GM19240 (cell line): ENCODE measurements at regions not wholly inside any gene's neighbourhood (a gene's known extent, or its start where the extent isn't known, plus 50 kb on each side); places are given as distances from the start of the nearest gene placed in this dataset.

Experiments
- DNase-seq: peaks from one replicate; pipeline ENCODE4 v3.0.0; 2011; ENCODE audit warnings: low spot score; ENCODE audit not compliant: insufficient read length

GRCh38 chr16:86969716-86970115, 347.5 kb downstream of the C16orf95 start:
- DNase-seq, result no peak

GRCh38 chr16:86970279-86970678, 346.9 kb downstream of the C16orf95 start:
- no peak for DNase-seq

- no peak for DNase-seq
Measured at GRCh38 chr16:86970726-86971125, 346.5 kb downstream of the C16orf95 start.

DNA sequence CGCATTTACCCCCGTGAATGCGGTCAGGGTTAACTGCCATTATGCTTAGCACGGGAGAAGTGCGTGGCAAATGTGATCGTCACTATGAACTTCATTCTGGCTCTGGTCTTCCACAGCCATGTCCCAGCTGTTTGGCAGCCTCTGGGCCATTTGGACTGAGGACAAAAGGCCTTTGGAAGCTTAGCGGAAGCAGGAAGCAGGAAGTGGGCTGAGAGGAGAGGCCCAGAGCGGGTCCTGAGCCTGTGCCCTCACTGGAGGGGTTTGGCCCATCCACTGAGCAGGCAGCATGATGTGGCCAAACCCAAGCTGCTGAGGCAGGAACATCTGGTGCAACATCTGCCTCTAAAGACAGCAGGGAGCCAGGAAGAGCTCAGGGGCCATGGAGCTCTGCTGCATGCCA, 345.9 kb downstream of the C16orf95 start:
- DNase-seq, result no peak

GRCh38 chr16:86974120-86974519, 343.1 kb downstream of the C16orf95 start:
- no peak for DNase-seq

- no peak for DNase-seq
Measured at GRCh38 chr16:86975445-86975844, 341.7 kb downstream of the C16orf95 start.

DNA sequence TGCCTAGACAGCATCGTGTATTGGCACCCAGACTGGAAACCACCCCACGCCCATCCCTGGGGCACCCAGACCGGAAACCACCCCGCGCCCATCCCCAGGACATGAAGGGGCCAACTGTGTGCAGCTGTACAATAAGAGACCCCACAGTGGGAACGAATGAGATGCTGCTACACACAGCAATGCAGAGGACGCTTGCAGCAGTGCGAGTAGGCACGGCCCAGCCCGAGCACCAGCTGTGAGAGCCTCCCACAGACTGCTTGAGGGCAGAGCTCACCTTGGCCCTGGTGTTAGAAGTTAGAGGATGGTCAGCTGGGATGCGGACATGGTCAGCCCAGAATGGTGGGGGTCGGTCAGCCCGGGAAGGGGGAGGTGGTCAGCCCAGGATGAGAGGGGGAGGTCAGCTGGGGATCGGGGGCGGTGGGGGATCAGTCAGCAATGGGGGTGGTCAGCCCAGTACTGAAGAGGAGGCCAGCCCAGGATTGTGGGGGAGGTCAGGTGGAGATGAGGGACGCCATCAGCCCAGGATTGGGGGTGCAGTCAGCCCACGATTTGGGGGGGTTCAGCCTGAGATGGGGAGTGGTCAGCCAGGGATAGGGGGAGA, 340.0 kb downstream of the C16orf95 start:
- DNase-seq, result no peak

DNA sequence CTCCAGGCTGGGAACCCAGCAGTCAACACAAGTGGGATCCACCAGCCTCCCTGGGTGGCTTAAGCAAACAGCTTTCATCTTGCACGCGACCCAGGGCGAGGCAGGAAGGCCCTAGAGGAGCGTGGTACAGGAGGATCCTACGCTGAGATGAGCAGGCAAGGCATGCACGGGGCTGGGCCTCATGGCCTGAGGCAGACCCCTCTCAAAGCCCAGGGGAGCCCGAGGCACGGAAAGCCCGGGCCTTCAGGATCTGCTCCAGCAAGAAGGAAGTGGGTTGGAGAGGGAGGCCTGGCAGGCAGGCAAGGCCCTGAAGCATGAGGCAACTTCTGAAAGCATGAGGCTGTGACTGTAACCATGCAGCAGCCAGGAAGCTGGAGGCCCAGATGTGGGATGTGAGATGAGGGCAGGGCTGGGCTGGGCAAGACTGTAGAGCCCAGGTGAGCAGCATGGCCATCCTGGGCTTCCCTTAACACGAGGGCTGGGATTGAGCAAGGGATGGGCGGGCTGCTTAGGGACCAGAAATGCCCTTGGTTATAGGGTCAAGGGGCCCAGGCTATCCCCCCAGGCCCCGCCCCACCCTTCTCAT, 338.7 kb downstream of the C16orf95 start:
- DNase-seq, result no peak

DNA sequence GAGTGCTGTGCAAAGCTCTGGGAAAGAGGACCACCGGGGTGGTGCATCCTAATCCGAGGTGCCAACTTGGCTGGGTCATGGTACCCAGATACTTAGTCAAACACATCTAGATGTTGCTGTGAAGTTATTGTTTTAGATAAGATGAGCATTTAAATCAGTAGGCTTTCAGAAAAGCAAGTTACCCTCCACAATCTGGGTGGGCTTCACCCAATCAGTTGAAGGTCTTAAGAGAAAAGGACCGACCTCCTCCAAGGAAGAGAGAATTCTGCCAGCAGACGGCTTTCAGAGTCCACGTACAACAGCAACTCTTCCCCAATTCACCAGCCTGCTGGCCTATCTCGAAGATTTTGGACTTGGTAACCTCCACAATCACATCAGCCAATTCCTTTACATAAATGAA, 338.1 kb downstream of the C16orf95 start:
- DNase-seq, result no peak

GRCh38 chr16:86979984-86980553, 337.1 kb downstream of the C16orf95 start:
- no peak for DNase-seq

- DNase-seq, result no peak
Measured at GRCh38 chr16:86980644-86981043, 336.5 kb downstream of the C16orf95 start.

GRCh38 chr16:86982347-86982596, 334.9 kb downstream of the C16orf95 start:
- no peak for DNase-seq

- no peak for DNase-seq
Measured at GRCh38 chr16:86982912-86983311, 334.3 kb downstream of the C16orf95 start.

DNA sequence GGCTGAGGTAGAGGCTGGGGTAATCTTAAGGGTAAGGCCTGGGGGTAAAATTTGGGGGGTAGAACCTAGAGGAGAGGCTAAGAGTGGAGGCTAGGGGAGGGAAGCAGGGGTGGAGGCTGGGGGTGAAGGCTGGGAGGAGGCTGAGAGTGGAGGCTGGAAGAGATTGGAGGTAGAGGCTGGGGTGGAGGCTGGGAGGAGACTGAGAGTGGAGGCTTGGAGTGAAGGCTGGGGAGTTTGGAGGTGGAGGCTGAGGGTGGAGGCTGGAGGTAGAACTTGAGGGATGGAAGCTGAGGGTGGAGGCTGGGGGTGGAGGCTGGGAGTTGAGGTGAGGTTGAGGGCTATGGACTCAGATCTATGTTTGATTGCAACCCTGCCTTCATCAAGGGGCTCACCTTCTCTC, 333.6 kb downstream of the C16orf95 start:
- DNase-seq, result no peak

- DNase-seq, result no peak
Measured at GRCh38 chr16:86984343-86984742, 332.8 kb downstream of the C16orf95 start.

DNA sequence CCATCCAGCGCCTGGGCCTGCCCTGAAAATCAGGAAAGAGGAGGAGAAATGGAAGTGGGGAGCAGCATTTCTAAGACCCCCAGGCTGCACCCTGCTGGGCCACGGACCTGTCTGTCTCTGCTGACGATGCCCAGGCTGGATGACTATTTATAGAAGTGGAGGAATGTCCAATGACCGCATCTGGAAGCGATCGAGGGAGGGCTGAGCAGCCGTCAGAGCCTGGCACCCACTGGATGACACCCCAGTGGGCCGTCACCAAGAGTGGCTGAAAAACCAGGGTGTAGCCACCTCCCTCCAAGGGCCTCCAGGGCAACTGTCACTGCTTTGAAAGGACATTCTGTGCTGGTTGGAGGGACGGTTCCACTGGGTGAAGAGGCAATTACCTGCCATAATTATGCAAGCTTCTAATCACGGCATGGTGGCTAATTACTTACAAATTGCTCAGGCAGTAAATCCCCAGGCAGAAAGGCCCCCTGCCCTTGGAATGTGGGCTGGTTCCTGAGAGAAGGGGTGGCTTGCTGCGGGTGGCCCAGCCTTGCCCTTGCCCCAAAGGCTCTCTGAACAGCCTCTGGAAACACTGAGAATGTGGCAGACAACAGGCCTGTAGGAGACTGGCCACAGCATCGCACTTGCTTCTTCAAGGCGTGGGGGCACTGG, 332.1 kb downstream of the C16orf95 start:
- DNase-seq, result no peak

- DNase-seq, result no peak
Measured at GRCh38 chr16:86985648-86986015, 331.6 kb downstream of the C16orf95 start.

DNA sequence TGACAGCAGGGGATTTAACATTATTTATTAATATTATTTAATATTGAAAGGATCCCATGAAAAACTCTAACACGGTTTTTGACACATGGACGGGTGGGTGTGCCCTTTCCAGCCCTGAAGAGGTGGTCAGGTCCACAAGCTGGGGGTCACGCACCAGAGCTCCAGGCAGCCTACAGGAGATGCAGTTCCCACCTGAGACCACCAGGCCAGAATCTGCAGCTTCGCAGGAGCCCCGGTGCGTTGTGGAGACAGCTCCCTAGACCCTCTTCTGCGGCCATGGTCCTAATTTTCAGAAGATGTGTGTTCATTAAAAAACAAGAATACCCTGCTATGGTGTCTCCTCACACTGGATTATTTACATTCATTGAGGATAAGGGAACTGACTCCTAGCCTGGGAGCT, 331.1 kb downstream of the C16orf95 start:
- DNase-seq, result no peak

- no peak for DNase-seq
Measured at GRCh38 chr16:86986809-86987487, 330.2 kb downstream of the C16orf95 start.

DNA sequence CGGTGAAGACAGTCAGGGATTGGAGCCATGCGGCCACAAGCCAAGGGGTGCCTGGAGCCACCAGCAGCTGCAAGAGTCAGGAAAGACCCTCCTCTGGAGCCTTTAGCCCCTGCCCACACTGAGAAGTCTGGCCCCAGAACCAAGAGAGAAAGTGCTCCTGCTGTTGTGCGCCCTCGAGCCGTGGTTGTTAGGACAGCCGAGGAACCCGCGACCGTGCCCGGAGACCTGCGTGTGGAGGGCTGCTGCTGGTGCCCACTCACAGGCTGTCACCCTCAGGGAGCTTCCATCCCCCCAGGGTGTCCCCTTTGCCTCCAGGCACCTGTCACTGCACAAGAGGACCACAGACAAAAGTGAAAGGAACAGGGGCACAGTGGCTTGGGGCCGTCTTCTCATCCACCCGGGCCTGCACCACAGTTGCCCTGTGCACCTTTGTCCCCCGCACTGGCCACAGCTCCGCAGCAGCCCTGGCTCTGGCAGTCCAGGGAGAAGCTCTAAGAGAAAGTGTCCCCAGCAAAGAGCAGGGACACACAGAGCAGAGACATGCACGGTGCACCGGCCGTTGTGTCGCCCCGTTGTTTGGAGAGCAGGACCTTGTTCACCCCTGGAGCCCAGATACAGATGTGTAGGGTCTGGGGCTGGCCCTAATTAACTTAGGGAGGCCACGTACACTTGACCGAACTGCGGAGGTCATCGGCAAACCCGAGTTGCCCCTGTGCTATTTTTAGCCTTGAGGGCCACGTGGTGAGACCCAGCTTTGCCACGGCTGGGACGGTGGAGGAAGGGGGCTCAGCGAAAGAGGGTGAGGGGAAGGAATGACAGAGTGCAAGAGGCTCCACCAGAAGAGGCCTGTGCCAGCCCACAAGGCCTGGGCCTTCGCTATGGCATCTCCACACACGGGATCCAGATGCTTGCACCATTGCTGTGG, 329.2 kb downstream of the C16orf95 start:
- DNase-seq, result no peak

GRCh38 chr16:86988920-86989696, 328.1 kb downstream of the C16orf95 start:
- DNase-seq, result no peak
